CD4-positive, alpha-beta T cell treated with Interleukin-17A for 1 hour (primary cell): ENCODE measurements at regions not wholly inside any gene's neighbourhood (a gene's known extent, or its start where the extent isn't known, plus 50 kb on each side); places are given as distances from the start of the nearest gene placed in this dataset.

Experiments
- DNase-seq: peaks from one replicate; pipeline ENCODE4 v3.0.0-alpha.2; 2020

DNA sequence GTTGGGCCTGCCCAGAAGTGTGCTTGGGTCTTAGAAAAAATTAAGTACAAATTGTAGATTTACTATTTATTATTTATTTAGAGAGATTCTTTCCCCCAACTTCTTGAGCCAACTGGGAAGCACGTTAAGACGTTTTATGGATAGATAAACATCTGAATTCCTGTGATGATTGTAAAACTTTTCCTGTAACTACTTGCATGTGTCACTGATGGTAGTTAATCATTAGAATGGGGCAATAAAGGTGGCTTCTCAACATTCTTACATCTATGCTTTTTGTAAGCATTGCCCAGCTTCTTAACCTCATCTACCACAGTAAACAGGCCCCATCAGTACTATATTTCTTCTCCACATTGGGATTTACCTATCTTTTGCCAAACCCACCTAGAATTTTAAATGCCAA, 559.8 kb downstream of the LMO4 start:
- no peak for DNase-seq

DNA sequence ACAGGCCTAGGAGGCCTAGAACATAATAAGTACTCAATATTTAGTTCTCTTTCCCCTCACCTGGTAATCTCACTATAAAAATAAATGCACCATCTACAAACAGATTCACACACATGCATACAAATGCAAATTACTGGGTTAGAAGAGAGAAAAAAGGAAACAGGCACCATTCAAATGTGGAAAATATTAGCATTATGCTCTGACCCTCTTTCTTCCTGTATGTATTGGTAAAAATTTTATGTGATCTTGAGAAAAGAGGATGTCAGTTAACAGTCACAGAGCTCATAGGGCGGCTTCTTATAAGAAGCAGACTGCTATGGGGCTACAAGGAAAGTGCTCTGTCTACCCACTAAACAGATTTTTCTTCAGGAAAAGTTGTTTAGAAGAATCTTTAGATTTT, 565.4 kb downstream of the LMO4 start:
- no peak for DNase-seq

DNA sequence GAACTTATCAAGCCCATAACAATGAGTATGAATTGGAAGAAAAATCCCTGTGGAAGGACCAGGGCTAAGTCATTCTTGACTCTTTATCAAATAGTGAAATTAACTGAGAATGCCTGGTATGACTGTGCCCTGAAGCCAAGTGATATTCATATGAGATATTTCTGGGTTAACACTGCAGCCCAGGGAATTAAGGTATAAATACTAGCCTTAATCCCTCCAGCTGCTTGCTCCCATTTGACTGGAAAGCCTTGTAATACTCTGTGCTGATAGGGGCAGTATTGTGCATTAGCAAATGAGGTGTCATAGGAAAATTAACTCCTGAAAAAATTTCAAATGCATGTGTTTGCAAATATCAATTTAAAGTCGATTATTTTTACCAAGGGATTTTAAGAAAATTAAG, 568.8 kb downstream of the LMO4 start:
- no peak for DNase-seq

DNA sequence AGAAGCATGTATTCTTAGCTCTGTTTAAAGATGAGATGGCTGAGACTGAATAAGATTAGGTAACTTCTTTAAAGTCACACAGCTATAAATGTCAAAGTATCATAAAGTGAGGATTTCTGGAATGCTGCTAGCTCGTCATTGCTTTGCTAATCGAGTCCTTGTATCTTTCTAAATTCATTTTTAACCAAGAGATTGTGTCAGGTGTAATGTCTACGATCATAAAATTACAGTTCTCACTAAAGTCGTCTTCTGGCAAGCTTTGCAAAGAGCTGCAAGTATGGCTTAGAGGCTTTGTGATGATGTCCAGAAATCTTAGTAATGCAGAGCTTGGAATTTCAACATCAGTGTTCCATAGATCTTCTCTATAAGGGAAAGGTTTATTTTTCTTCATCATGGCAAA, 569.8 kb downstream of the LMO4 start:
- no peak for DNase-seq

DNA sequence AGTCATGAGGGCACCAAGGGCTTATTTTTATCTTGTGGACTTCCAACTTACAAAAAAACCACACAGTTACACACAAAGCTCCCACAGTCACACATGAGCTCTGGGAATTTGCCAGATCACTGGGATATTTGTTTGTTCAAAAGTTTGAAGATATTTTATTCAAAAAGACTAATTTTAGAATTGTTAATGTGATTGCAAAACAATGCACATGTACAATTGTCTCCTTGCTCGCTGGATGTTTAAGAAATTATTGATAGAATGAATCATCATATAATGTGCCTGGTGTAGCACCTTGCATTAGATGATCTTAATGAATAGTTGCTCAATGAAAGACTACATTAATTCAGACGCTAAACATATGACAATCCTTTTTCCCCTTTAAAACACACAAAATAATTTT, 570.3 kb downstream of the LMO4 start:
- no peak for DNase-seq

DNA sequence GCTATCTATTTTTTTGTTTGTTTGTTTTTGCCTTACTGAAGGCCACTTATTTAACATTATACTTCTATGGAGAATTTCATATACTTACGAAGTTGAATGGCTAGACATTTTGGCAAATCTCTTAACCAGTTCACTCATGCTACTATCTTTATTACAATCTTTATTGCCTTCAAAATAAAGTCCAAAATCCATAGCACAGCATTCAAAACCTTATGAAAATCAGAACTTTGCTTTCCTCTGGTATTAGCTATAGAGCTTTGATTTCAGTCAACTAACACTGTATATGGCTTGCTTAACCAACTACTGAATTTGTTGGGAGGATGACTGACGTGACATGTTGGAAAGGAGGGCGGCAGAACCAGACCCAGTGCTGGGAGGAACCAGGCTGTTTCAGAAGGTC, 571.1 kb downstream of the LMO4 start:
- no peak for DNase-seq

DNA sequence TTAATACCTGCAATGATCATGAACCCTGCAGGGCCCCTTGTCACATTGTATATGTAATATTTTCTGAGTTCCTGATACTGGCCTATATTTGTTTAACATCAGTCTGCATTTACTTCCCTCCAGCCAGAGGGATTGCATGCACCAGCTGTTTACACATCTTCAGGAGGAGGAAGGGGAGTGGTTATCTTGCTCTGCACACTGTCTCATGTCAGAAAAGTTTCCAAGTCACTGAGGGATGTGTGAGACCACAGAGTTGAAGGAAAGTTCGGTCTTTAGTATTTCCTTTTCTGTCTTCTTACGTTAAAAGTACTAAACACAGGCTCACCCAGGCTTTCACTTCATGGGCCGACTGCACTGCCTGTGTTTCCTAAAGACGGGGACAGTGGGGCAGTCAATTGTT, 574.1 kb downstream of the LMO4 start:
- no peak for DNase-seq

DNA sequence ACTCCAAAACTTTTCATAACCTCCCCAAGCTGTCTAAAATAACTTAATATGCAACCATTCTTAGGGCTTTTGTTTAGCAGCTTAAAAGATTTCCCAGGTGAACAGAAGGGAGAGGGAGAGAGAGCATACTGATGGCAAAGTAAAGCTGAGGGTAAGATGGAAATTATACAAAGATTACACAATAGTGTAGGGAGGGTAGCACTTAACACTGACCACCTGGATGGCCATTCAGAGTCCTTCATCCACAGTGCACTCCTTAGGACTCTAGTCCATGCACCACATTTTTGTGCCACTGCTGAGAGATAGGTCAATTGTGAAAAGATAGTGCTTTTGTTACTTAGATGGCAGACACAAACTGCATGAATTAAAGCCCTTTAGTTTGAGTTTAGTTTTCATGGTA, 574.6 kb downstream of the LMO4 start:
- no peak for DNase-seq

DNA sequence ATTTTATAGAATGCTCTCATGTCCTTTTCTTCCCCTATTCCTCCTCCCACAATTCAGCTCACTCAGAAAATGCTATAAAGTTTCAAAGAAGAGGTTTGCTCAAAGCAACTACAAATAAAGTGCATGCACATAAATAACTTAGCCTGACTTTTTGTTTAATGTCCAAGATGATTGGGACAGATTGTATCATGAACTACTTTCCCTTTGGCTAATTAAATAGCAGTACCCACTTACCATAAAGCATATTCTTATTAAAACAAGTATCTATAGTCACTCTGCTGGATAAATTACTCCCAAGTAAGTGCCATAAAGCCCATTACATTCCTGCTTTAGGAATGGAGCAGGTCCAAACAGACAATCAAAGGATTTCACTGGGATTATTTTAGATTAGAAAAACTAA, 576.0 kb downstream of the LMO4 start:
- no peak for DNase-seq

DNA sequence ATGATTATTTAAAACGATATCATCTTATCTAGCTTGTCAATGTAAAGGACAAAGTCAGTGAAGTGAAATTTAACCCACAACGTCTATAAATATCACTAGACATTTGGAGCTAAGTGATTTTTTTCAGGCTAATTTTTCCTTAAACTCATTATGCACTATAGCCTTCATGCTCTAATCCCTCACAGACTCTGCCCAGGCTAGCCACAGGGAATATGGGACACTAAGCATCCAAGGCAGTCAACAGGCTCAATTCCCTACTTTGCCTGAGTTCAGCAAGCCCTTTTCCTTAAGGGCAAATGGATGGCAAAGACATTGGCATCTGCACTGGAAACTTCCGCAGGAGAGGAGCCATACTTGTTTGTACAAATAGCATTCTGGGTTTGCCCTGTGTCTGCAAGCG, 577.0 kb downstream of the LMO4 start:
- no peak for DNase-seq

DNA sequence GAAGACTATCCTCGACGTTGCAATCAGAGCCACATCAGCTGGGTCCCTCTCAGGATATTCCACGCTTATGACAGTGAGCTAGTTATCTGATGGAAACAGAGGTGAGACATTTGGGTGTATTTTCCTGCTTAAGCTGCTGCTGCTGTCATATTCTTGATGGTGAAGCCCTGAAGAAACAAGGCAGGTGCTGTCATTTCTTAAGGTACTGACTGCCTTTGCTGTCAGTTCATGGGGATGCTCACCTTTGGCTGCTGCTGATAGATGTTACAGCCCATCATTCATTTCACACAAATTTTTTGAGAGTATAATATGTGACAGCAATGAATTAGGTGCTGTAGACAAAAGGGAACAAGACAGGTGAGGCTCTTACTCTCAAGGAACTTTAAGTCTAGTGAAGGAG, 577.4 kb downstream of the LMO4 start:
- no peak for DNase-seq

DNA sequence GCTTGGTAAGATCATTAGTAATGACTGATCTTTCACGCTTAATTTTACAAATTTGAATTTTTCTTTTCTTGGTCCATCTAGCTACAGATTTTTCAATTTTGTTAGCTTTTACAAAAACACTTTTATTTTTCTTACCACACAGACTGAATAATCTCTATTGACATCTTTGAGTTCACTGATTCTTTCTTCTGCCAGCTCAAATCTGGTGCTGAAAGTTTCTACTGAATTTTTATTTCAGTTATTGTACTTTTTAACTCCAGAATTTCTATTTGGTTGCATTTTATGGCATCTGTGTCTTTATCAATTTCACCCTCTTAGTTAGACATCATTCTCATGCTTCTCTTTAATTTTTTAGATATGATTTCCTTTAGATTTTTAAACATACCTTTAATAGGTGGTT, 584.7 kb downstream of the LMO4 start:
- DNase-seq, result no peak

DNA sequence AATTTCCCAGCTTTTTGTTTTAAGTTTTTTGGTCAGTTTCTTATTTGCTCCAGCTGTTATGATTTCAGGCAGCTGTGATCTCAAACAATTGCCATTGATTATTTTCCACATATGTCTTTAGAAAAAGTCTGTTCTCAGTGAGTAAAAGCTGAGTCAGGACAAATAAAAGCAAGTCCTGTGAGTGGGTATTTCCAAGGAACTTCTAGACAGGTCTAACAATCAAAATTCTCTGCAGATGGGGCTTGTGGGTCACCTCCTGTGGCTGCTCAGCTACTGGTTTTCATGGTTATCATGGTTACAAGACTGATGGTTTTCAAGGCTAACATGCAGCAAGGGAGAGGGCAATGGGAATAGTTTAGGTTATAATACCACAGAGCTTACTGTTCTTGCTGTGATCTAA, 585.7 kb downstream of the LMO4 start:
- no peak for DNase-seq

DNA sequence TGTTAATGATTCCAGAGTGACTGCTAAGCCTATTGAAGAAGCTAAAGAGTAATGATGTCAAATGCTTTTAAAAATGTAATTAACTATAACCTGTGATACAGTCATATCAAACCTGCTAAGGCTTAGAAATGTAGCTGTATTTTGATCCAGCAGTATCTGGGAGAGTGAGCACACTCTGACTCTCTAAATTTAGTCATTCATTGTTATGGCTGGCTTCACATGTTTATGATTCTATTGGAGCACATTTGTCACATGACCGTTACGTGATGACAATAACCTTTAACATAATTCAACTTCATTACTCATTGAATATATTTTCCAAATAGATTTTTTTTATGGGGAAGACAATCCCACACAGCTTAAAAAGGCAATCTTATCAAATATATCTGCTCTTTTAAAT, 587.1 kb downstream of the LMO4 start:
- no peak for DNase-seq

DNA sequence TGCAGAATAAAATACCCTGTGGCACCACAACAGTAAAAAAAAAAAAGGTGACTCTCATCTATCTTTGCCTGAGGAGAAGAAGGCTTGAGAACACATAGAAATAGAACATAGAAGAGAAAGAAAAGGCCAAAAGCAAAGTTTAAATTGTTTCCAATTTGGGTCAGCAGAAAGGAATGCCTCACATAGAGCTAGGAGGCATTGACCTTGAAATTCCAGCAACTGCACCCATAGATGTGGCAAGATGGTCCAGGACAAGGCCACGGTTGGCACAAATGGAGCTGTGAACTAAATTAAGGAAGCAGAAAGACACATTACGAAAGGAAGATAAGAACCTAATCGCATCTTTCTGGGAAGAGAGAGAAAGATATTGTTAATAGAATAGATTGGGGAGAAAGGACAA, 588.3 kb downstream of the LMO4 start:
- no peak for DNase-seq

DNA sequence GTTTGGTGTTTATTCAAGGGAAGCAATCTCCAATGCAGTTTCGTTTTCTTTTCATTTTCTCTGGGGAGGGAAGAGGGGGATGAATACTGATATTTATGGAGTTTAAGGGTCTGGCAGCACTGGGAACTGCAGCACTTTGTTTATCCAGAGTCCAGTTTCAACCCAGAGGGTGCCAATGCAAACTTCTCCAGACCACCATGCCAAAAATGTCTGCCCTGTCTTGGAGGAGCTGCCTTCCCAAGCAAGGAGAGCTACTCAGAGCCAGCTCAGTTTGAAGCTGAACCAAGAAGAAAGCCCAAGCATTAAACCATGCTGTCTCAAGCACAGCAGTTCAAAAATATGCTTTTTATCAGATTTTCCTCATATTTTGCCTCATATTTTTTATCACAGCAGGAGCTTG, 589.7 kb downstream of the LMO4 start:
- no peak for DNase-seq

DNA sequence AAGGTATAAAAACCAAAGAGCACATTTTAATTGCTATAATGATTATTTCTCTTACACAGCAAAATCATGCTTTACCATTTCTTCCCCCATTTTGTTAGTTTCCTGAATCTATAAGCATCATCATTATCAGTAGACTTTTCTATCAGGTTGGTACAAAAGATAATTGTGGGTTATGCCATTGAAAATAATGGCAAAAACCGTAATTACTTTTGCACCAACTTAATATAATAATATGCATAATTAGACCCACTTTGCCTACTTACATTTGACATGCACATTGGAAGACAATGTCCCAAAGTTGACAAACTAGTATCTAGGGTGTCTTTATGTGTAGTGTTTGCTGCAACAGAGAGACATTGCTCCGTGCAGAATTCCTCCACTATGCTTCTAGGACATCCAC, 594.2 kb downstream of the LMO4 start:
- DNase-seq, result no peak

DNA sequence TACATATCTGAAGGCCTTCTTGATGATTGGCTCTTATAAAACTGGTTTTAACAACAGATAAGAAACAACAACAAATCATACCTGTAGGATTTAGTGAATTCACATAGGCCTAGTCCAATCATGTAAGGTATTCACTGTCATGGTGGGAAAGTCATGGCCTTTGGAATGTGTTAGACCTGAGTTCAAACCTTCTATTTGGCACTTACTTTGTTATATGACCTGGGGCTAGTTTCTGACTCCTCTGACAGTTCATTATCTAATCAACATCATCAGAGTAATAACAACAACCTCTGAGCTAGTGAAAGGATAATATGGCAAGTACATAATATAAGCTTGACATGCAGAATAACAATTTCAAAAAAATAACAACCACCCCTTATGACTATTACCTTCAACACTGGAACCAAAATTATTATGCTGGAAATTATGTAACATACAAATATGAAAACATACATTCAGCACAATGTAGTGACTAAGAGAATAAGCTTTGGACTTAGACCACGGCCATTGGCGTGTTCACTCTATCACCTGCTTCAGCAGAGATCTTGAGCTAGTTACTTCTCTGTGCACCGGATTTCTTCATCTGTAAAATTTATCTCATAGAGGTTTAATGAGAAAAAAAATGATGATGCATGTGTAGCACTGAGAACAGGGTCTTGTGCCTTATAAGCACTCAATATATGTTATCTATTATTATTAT, 597.6 kb downstream of the LMO4 start:
- no peak for DNase-seq

DNA sequence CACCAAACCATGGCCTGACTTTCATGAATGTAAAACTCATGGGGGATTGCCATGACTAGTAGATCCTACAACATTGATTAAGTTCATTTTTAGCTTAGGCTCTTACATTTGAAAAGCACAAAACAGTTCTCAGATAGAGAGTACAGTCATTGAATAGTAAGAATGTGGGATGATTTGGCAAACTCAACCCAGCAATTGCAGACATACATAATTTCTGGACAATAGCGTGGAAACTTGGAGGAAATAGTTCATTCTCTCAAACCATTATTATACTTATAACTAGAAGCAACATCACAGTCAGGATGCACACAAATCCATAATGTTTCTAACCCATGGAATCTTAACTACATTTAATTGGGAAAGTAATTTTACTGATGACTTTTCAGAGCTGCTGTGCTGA, 598.2 kb downstream of the LMO4 start:
- DNase-seq, result no peak

DNA sequence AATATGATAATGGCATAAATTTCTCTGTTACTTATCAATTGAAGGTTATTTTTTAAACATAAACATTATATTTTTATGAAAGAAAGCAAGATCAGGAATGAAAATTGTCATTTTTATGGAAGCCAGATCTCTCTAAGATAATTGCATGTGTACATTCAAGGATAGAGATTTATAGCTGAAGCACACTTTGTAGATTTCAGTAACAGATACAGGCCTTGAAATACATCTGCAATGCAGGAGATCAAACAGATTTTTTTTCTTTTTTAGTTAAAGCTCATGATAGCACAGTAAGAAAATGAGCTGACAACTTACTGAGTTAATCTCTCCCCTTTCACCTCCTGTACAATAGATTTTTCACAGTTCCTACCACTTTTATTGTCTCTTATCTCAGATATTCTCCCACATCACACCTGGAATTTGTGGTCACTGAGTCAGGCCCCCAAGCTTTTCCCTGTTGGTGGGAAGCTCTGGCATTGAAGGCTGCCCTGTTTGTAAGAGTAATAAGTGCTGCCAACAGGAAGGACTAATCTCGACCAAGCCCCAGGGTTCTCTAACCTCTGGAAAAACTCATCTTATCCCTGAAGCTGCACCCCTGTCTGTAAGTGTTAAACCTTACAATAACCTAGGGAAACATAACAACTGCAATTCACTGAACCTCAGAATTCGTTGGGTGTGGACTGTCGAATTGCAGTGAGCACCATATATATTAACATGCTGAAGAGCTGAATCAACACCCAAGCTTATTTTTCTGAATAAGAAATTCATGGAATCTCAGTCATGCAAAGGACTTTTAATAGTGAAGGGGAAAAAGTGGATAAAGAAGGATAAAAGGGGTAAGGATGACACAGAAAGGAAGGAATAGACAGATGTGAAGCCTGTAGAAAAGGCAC, 599.0 kb downstream of the LMO4 start:
- DNase-seq, result no peak

DNA sequence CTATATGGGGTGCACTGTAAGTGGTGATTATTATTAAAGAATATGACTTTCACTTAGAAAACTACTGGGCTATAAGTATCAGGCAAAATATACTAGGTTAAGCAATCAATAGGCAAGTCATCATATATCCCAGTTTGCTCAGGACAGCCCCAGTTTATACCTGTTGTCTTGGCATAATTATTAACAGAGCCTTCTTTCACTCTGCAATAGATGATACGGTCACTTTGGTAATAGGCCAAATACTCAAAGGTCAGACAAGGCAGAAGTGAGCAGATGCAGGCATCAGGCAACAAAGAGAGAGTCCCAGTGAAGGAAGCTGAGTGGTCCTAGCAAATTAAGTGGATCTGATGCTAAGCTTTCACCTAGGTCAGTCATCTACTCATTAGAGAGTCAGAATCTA, 599.9 kb downstream of the LMO4 start:
- no peak for DNase-seq

DNA sequence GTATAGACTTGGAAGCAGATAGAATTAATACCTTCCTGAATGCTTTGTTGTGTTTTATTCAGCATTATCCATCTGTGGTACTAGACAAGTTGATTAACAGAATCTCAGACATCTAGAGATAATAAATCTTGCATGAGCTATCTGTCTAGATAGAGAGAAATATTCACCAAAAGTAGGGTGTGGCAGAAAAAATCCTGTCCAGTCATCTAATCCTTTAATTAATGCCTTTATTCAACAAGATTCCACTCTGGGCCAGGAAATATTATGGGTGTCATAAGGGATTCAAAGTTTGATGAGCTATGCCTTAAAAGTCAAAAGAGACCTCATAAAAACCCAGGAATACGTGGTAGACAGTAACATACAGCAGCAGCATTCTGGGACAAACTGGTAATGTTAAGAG, 601.2 kb downstream of the LMO4 start:
- no peak for DNase-seq

DNA sequence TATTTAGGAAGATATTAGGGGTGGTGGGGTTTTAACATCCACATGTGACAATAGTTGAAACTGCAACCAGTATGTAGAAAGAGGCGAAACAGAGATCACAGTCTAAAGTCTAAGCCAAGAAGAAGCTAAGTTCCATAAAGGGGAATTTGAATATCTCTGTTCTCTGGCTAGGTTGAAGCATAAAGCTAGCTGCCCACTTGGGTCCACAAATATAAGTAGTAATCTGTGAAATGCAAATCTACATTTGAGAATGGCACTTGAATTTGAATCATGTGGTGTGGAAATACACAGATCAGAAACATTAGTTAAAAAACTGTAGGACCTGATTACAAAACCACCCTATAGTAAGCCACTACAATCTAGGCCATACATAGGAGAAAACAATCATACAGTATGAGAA, 602.1 kb downstream of the LMO4 start:
- DNase-seq, result no peak

DNA sequence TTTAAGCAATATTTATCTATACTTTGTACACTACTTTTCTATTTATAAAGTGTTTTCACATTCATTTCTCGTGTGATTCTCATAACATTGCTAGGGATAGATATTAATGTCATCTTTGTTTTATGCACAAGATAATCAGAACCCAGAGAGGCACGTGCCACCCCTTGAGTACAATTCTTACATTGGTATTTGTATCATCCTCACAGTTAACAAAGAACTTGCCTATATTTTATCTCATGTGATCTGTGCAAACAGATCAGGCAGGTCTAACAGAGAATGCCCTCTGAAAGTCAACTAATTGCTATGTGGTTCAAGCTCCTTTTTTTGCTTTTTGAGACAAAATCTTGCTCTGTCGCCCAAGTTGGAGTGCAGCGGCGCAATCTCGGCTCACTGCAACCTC, 604.5 kb downstream of the LMO4 start:
- no peak for DNase-seq

DNA sequence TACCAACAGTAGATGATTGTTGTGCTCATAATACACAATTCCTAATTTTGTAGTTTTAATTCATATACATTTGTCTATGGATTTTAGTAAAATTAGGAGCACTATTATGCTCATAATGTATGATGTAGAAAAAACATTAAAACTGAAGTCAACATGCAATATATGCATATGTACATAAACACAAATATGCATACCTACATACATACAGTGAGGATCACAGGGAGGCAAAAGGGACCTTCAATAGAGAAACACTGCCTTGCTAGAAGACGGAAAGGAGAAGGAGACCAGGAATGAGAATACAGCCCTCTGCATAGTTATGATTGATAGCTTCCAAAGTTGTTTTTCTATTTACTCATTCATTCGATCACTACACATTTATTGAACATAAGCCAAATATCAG, 606.5 kb downstream of the LMO4 start:
- DNase-seq, result no peak
